ENCODE measurements at regions not wholly inside any gene's neighbourhood (a gene's known extent, or its start where the extent isn't known, plus 50 kb on each side); places are given as distances from the start of the nearest gene placed in this dataset.

DNA sequence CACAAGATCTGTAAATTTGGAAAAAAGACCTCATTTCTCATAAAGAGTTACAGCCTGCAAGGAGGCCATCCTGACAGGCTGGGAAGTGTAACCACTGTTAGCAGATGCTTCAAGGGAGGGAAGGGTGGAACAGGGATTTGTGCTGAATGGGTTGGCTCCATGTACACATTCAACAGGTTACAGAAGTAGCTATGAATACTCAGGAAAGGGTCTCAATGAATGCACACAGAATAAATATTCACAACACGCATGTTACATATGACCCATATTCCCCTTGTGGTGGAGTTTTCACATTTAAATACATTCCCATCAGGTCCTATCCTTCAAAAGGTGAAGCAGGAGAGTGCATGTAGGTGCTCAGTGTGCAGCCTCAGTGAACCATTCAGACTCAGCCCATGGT, 316.4 kb upstream of the COBL start:
- Histone ChIP-seq H3K4me3 (no peak overlapping the region), H3K27me3 (no peaks in the 10 kb centered on the region), H3K36me3 (no peaks in the 10 kb centered on the region), H3K9me3 (no peaks in the 10 kb centered on the region), H3K27ac (no peak overlapping the region), H3K4me1 (no peaks in the 10 kb centered on the region)
- no peak for ATAC-seq
- WGBS (ENCODE audit: insufficient coverage, low coverage, low lambda C conversion rate, missing lambda C conversion rate) = 30% methylated on average over 1 of the region's 1 CpG
- TF ChIP-seq POLR2A (IDR thresholded peaks at IDR 0.05) = no peak
- TF ChIP-seq, protein P1, sequence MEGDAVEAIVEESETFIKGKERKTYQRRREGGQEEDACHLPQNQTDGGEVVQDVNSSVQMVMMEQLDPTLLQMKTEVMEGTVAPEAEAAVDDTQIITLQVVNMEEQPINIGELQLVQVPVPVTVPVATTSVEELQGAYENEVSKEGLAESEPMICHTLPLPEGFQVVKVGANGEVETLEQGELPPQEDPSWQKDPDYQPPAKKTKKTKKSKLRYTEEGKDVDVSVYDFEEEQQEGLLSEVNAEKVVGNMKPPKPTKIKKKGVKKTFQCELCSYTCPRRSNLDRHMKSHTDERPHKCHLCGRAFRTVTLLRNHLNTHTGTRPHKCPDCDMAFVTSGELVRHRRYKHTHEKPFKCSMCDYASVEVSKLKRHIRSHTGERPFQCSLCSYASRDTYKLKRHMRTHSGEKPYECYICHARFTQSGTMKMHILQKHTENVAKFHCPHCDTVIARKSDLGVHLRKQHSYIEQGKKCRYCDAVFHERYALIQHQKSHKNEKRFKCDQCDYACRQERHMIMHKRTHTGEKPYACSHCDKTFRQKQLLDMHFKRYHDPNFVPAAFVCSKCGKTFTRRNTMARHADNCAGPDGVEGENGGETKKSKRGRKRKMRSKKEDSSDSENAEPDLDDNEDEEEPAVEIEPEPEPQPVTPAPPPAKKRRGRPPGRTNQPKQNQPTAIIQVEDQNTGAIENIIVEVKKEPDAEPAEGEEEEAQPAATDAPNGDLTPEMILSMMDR (IDR thresholded peaks at IDR 0.05) = no peak
- intact Hi-C loops (cut with DNase I) = no loop called here
- no peak for DNase-seq

DNA sequence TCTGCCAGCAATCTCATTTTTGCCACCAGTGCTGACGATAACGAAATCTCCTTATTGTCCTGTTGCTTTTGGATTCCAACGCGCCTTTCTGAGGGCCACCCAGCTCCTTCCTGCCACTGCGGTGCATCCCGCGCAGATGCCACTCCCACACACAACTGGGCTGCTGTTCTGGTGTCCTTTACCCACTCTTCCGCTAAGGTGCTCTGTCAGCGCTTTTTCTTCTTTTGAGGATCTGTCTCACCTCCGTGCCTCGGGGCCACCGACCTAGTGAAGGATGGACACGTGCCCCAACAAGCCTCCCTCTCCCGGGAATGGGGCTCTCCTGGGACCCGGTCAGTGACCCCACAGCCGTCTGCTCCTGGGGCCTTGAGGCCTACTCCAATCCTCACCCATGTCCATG, 314.3 kb upstream of the COBL start:
- DNase-seq = no peak
- WGBS (ENCODE audit: insufficient coverage, low coverage, low lambda C conversion rate, missing lambda C conversion rate) = 68% methylated on average over 5 of the region's 16 CpGs
- H3K9me3 ChIP-seq = no peaks in the 10 kb centered on the region
- ATAC-seq = no peak
- no peak overlapping the region for H3K27ac ChIP-seq
- no peak overlapping the region for H3K4me3 ChIP-seq
- no peaks in the 10 kb centered on the region for H3K36me3 ChIP-seq
- intact Hi-C loops (cut with DNase I) = no loop called here
- TF ChIP-seq POLR2A (IDR thresholded peaks at IDR 0.05) = no peak
- TF ChIP-seq, protein P1 (IDR thresholded peaks at IDR 0.05) = no peak
- H3K4me1 ChIP-seq = no peaks in the 10 kb centered on the region
- H3K27me3 ChIP-seq = no peaks in the 10 kb centered on the region

DNA sequence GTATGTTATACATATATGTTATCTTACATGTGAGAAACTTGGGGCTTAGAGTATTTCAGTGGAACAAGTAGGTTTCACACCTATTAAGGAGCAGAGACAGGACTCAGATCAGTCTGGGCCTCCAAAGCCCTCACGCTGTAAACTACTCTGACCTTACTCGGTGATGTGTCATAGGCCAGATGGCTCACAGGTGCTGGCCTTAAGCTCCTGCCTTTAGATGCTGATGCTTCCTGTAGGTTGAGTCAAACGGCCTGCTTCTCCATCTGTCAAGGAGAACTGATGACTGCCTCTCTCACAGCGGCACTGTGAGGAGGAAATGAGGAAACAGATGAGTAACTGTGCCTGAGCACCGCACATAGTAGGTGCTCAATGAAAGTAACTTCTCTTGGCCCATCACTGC, 312.6 kb upstream of the COBL start:
- intact Hi-C loops (cut with DNase I) = no loop called here
- 54% methylated on average over 4 of the region's 5 CpGs for WGBS (ENCODE audit: insufficient coverage, low coverage, low lambda C conversion rate, missing lambda C conversion rate)
- TF ChIP-seq POLR2A (IDR thresholded peaks at IDR 0.05) = no peak
- TF ChIP-seq, protein P1 (IDR thresholded peaks at IDR 0.05) = no peak
- no peaks in the 10 kb centered on the region for H3K36me3 ChIP-seq
- H3K4me3 ChIP-seq = no peak overlapping the region
- no peak for DNase-seq
- no peaks in the 10 kb centered on the region for H3K9me3 ChIP-seq
- H3K4me1 ChIP-seq = no peaks in the 10 kb centered on the region
- no peak for ATAC-seq
- H3K27me3 ChIP-seq = no peaks in the 10 kb centered on the region
- no peak overlapping the region for H3K27ac ChIP-seq

DNA sequence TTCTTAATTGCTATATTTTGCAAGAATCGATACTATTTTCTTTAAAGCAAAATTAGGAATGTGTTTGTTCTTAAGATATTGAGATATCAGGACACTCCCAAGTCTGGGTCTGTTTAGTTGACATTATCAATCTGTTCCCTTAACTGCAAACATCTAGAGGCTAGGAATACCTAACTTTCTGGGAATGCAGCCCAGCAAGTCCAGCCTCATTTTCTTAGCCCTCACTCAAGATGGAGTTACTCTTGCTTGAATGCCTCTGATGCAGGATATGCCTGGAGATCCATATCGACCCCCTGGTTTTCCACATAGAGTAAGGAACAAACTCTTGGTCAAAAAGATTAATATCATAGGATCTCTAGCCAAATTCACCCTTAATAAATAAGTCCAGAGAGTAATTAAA, 305.3 kb upstream of the COBL start:
- intact Hi-C loops (cut with DNase I) = no loop called here
- no peak for ATAC-seq
- H3K4me3 ChIP-seq = no peak overlapping the region
- WGBS (ENCODE audit: insufficient coverage, low coverage, low lambda C conversion rate, missing lambda C conversion rate) = 56% methylated on average over 2 of the region's 2 CpGs
- no peak for DNase-seq
- H3K4me1 ChIP-seq = no peaks in the 10 kb centered on the region
- no peak overlapping the region for H3K27ac ChIP-seq
- H3K27me3 ChIP-seq = no peaks in the 10 kb centered on the region
- no peaks in the 10 kb centered on the region for H3K36me3 ChIP-seq
- no peaks in the 10 kb centered on the region for H3K9me3 ChIP-seq
- TF ChIP-seq, protein P1 (IDR thresholded peaks at IDR 0.05) = no peak
- no peak for TF ChIP-seq POLR2A (IDR thresholded peaks at IDR 0.05)

DNA sequence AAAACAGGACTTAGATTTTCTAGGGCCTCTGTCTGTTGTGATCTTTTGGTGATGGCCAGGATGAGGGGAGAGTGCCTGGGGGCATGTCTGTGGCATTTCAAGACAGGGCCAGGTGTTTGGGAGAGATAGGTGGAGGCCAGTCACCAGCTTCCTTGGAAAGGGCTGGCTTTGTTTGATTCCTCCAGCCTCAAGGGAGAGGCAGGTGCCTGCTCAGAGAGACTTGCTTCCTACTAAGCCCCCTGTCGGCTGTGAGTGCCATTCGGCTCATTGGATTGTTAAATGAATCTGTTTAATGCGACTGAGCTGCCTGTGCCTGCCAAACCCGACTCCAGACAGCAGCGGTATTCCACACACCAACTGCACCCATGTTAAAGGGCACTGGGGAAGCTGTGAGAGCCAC, 304.1 kb upstream of the COBL start:
- H3K36me3 ChIP-seq = no peaks in the 10 kb centered on the region
- H3K4me3 ChIP-seq = no peak overlapping the region
- H3K27me3 ChIP-seq = no peaks in the 10 kb centered on the region
- H3K4me1 ChIP-seq = no peaks in the 10 kb centered on the region
- DNase-seq = no peak
- no peak for ATAC-seq
- intact Hi-C loops (cut with DNase I) = no loop called here
- H3K27ac ChIP-seq = no peak overlapping the region
- no peaks in the 10 kb centered on the region for H3K9me3 ChIP-seq
- WGBS (ENCODE audit: insufficient coverage, low coverage, low lambda C conversion rate, missing lambda C conversion rate) = no CpG with 5 or more reads among the region's 5 CpGs
- TF ChIP-seq POLR2A (IDR thresholded peaks at IDR 0.05) = no peak
- TF ChIP-seq, protein P1 (IDR thresholded peaks at IDR 0.05) = no peak

Data from right lobe of liver (tissue), 6 donors.